ENCODE measurements at regions not wholly inside any gene's neighbourhood (a gene's known extent, or its start where the extent isn't known, plus 50 kb on each side); places are given as distances from the start of the nearest gene placed in this dataset.

DNA sequence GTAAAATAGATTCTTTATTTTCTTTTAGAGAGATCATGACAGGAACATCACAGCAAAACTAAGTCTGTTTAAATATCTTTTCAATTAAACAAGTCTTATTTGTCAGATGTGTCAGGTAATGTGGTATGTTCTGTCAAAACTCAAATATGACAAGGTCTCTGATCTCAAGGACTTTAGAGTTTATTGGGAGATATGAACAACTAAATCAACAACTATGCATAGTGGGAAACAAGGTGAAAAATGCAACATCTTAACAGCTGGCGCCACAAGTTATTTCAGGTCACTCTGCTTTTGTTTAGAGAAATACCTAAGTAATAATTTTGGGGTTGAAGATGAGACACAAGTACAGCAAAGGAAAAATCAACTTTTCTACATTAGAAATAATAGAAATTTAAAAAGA, 779.4 kb upstream of the ADGRL4 start:
- Histone ChIP-seq H3K36me3 (no peaks in the 10 kb centered on the region), H3K9me3 (no peaks in the 10 kb centered on the region), H3K27ac (no peak overlapping the region), H3K4me1 (ENCODE audit: control insufficient read depth in 1 of 2, low read depth in 2 of 2) (peaks cover 0 to 22% of the 10 kb centered on the region in 2 donors), H3K4me3 (no peak overlapping the region), H3K27me3 (replicated peaks; ENCODE audit: insufficient read depth) (no peaks in the 10 kb centered on the region)
- ATAC-seq (ENCODE audit: insufficient number of reproducible peaks, low FRiP score, low read depth), result no peak
- DNase-seq (ENCODE audit: low spot score), result no peak
- TF ChIP-seq CTCF (IDR thresholded peaks at IDR 0.05), result no peak

GRCh38 chr1:79785561-79785960, 779.0 kb upstream of the ADGRL4 start:
- H3K36me3 ChIP-seq, result no peaks in the 10 kb centered on the region
- TF ChIP-seq CTCF (IDR thresholded peaks at IDR 0.05), result no peak
- no peaks in the 10 kb centered on the region for H3K27me3 ChIP-seq (replicated peaks; ENCODE audit: insufficient read depth)
- peaks cover 0 to 18% of the 10 kb centered on the region in 2 donors for H3K4me1 ChIP-seq (ENCODE audit: control insufficient read depth in 1 of 2, low read depth in 2 of 2)
- H3K27ac ChIP-seq, result no peak overlapping the region
- ATAC-seq (ENCODE audit: insufficient number of reproducible peaks, low FRiP score, low read depth) (no peak), DNase-seq (ENCODE audit: low spot score) (no peak)
- no peak overlapping the region for H3K4me3 ChIP-seq
- no peaks in the 10 kb centered on the region for H3K9me3 ChIP-seq

DNA sequence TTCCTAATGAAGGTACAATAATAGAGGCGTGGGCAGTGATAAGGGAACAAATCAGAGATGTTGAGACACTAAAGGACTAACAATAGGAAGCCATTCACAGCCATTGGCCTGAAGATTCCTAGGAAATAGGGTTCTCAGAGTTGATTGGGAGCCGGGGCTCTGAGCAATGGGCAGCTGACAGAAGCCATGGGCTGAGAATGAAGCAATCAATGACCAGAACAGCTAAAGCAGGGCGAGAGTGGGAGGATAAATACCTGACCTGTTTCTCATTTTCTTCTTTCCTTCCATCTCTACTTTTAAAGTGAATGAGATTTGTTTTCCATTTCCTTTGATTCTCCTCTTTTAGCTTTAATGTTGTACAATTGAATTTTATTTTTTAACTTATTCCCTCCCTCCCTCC, 774.7 kb upstream of the ADGRL4 start:
- H3K9me3 ChIP-seq, result no peaks in the 10 kb centered on the region
- DNase-seq (ENCODE audit: low spot score), result no peak
- H3K27me3 ChIP-seq (replicated peaks; ENCODE audit: insufficient read depth), result no peaks in the 10 kb centered on the region
- H3K36me3 ChIP-seq, result no peaks in the 10 kb centered on the region
- no peak overlapping the region for H3K4me3 ChIP-seq
- H3K27ac ChIP-seq, result no peak overlapping the region
- no peak for TF ChIP-seq CTCF (IDR thresholded peaks at IDR 0.05)
- ATAC-seq (ENCODE audit: insufficient number of reproducible peaks, low FRiP score, low read depth), result no peak
- H3K4me1 ChIP-seq (ENCODE audit: control insufficient read depth in 1 of 2, low read depth in 2 of 2), result peaks cover 0 to 14% of the 10 kb centered on the region in 2 donors

DNA sequence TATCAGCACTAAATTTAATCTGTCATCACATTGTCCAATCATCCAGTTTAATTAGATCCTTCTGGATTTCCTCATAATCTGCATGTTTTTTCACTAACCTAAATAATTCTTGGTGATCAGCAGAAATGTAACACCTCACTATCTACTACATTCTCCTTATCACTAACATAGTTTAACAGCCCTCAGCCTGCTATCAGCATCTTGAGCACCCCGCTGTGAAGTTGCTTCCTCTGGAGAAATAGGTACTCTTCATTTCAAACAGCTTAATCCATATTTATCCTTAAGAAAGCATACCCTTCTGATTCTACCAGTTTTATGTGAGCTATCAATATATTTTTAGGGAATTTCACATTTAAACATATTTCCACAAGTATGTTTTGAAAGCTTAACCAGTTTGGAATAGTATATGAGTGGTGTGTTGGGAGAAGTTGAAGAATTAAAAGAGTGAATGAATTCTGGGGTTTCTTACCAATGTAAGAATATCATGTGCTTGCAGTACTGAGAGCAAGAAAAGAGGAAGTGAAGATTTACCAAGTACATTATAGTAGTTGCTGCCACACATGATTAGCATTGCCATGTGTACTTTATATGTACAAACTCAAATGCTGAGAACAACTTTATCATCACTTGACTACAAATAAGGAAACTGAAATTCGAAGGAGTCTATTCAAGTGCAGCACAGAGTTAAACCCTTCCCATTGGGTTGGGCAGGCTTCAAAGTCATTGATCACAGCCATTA, 771.1 kb upstream of the ADGRL4 start:
- Histone ChIP-seq H3K27ac (no peak overlapping the region), H3K27me3 (replicated peaks; ENCODE audit: insufficient read depth) (no peaks in the 10 kb centered on the region), H3K4me3 (no peak overlapping the region), H3K36me3 (no peaks in the 10 kb centered on the region), H3K4me1 (ENCODE audit: control insufficient read depth in 1 of 2, low read depth in 2 of 2) (no peaks in the 10 kb centered on the region), H3K9me3 (no peaks in the 10 kb centered on the region)
- DNase-seq (ENCODE audit: low spot score), result no peak
- no peak for ATAC-seq (ENCODE audit: insufficient number of reproducible peaks, low FRiP score, low read depth)
- no peak for TF ChIP-seq CTCF (IDR thresholded peaks at IDR 0.05)

DNA sequence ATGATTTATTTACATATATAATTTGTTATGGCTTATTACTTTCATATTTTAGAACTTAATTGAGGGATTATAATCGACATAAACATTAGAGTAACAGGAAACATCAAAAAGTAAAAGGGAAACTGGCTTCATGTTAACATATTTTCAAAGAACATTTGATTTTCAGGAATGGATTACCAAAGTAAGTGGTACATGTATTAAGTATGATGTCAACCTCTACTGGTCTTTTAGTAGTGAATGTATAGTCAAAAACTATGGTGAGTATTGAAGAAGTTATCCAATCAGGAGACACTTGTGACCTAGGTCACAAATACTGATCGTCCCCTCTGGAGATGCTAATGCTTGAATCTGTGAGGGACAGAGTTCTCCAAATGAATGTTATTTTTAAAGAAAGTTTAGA, 768.9 kb upstream of the ADGRL4 start:
- TF ChIP-seq CTCF (IDR thresholded peaks at IDR 0.05), result no peak

More for the DNA sequence above, 768.9 kb upstream of the ADGRL4 start:
- Histone ChIP-seq H3K36me3 (no peaks in the 10 kb centered on the region), H3K4me1 (ENCODE audit: control insufficient read depth in 1 of 2, low read depth in 2 of 2) (no peaks in the 10 kb centered on the region), H3K9me3 (no peaks in the 10 kb centered on the region), H3K27ac (no peak overlapping the region), H3K4me3 (no peak overlapping the region), H3K27me3 (replicated peaks; ENCODE audit: insufficient read depth) (no peaks in the 10 kb centered on the region)
- DNase-seq (ENCODE audit: low spot score) (no peak), ATAC-seq (ENCODE audit: insufficient number of reproducible peaks, low FRiP score, low read depth) (no peak)
